ENCODE measurements at regions not wholly inside any gene's neighbourhood (a gene's known extent, or its start where the extent isn't known, plus 50 kb on each side); places are given as distances from the start of the nearest gene placed in this dataset.
"Not testable (repeated sequence)": the region's sequence is repeated elsewhere in the genome, so short reads cannot be mapped to it uniquely, and the experiment has no call there.

DNA sequence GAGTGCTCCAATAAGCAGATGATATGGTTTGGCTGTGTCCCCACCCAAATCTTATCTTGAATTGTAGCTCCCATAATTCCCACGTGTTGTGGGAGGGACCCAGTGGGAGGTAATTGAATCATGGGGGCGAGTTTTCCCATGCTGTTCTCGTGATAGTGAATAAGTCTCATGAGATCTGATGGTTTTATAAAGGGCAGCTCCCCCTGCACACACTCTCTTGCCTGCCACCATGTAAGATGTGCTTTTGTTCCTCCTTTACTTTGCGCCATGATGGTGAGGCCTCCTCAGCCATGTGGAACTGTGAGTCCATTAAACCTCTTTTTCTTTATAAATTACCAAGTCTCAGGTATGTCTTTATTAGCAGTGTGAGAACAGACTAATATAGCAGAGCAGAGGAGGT lies 142.5 kb downstream of the ADSS2 start:
- H3K36me3 Mint-ChIP-seq (ENCODE audit: low read depth); H3K4me3 Mint-ChIP-seq; H3K27me3 Mint-ChIP-seq (ENCODE audit: insufficient read depth); intact Hi-C loops (cut with micrococcal nuclease); H3K4me1 Mint-ChIP-seq (ENCODE audit: low read depth); DNase-seq (ENCODE audit: low spot score); H3K27ac Mint-ChIP-seq: not testable (repeated sequence)
- peaks cover 11% of the 10 kb centered on the region for H3K9me3 Mint-ChIP-seq

DNA sequence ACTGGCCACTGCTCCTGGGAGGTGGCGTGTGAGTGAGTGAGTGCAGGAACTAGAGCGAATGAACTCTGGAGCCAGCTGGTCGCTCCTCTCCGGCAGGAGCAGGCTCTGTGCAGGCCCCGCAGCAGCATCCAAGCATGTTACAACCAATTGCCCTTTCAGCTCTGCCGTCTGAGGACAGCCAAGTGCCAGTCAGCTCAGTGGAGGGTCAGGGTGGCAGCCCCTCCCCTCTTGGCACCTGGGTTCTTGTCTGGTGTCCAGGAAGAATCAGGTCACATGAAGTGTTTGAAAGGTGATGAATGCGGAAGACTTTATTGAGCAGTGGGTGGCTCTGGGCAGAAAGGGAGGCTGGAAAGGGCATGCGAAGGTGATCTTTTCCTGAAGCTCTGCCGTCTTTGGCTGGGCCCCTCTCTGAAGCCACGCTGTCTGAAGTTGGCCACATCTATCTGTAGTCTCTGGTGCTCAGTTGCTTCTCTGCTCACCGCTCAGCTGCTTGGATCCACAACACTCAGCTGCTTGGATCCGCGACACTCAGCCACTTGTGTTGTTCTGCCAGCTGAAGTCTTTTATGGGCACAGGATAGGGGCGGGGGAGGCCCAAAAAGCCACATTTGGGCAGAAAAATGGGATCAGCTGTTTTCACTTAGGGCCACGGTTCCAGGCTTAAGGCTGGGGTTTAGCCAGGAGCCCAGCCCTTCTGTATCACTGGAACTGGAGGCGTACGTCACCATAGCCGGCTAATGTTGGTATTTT lies 139.8 kb downstream of the ADSS2 start:
- Mint-ChIP-seq H3K27me3 (ENCODE audit: insufficient read depth) (peaks cover 5% of the 10 kb centered on the region), H3K27ac (no peak overlapping the region), H3K4me1 (ENCODE audit: low read depth) (no peaks in the 10 kb centered on the region), H3K36me3 (ENCODE audit: low read depth) (peaks cover 8% of the 10 kb centered on the region), H3K9me3 (peaks cover 9% of the 10 kb centered on the region), H3K4me3 (no peak overlapping the region)
- no peak for DNase-seq (ENCODE audit: low spot score)
- intact Hi-C loops (cut with micrococcal nuclease): no loop called here

DNA sequence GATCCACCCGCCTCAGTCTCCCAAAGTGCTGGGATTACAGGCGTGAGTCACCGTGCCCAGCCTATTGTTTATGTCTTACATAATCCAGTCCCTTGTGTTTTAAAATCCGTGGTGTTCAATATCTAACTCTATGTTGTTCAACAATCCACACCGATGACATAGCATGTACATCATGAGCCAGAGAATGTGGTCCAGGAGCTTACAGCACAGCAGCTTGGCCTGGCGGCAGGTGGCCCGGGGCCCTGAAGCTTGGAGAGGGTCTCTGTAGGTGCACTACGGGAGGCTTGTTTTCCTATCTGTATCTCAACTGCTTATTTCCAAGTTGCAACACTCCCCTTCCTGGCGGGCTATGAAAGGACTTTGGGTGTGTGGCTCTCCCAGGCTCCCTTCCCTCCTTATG lies 138.4 kb downstream of the ADSS2 start:
- intact Hi-C loops (cut with micrococcal nuclease): no loop called here
- H3K4me3 Mint-ChIP-seq: no peak overlapping the region
- DNase-seq (ENCODE audit: low spot score): no peak
- peaks cover under 1% of the 10 kb centered on the region for H3K4me1 Mint-ChIP-seq (ENCODE audit: low read depth)
- H3K27me3 Mint-ChIP-seq (ENCODE audit: insufficient read depth): peaks cover 3% of the 10 kb centered on the region
- H3K9me3 Mint-ChIP-seq: peaks cover 4% of the 10 kb centered on the region
- H3K36me3 Mint-ChIP-seq (ENCODE audit: low read depth): peaks cover 8% of the 10 kb centered on the region
- no peak overlapping the region for H3K27ac Mint-ChIP-seq

DNA sequence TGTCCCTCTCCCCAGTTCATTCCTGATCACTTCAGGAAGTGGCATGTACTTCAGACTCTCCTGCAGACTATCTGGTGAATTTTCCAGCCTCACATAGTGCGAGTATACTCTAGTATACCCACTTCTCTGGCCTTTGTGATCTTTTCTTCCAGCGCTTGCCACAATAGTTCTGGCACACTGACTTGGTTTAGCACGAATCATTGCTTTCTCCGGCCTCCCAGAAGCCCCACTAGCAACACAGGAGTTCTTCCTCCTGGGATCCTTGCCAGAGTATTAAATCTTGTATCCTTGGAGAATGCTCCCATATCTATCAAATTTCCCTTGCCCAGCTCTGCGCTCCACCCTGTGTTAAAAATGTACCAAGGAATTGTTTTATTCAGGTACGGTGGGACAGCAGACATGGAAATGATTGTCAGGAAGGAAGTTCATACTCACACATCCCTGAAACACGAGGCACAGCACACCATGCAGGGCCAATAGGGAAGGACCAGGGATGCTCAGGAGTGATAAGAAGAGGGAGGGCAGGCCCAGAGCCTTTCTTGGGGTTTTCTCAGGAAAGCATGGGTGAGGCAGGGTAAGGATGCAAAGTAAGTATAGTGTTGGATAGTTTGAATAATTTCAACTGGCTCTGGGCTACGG lies 136.7 kb downstream of the ADSS2 start:
- H3K9me3 Mint-ChIP-seq: peaks cover 4% of the 10 kb centered on the region
- H3K4me3 Mint-ChIP-seq: no peak overlapping the region
- no peak overlapping the region for H3K27ac Mint-ChIP-seq

DNA sequence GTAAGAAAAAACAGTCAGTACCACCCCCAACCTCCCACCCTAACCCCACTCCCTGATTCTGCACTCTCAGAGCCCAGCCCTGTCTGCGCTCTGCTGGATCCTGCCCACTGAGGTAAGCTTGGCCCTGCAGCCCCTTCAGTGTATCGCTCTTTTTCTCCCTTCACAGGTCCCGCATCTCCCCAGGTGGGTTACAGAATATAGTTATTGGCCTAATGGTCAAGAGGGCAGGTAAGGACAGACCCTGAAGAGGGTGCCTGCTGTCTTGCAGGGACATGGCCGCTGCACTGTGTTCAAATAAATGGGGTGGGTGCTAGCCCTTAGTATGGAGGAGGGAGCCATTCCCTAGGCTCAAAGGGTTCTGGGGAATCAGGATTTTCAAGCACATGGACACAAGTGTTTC lies 135.7 kb downstream of the ADSS2 start:
- Mint-ChIP-seq H3K36me3 (ENCODE audit: low read depth) (peaks cover 5% of the 10 kb centered on the region), H3K4me3 (no peak overlapping the region), H3K27ac (no peak overlapping the region), H3K27me3 (ENCODE audit: insufficient read depth) (peaks cover 3% of the 10 kb centered on the region), H3K9me3 (peaks cover 3% of the 10 kb centered on the region), H3K4me1 (ENCODE audit: low read depth) (peaks cover 22% of the 10 kb centered on the region)
- DNase-seq (ENCODE audit: low spot score): no peak
- intact Hi-C loops (cut with micrococcal nuclease): no loop called here

More for the DNA sequence above, 136.7 kb downstream of the ADSS2 start:
- peaks cover 17% of the 10 kb centered on the region for H3K4me1 Mint-ChIP-seq (ENCODE audit: low read depth)
- intact Hi-C loops (cut with micrococcal nuclease): no loop called here
- H3K36me3 Mint-ChIP-seq (ENCODE audit: low read depth): peaks cover 7% of the 10 kb centered on the region
- DNase-seq (ENCODE audit: low spot score): no peak
- H3K27me3 Mint-ChIP-seq (ENCODE audit: insufficient read depth): peaks cover 3% of the 10 kb centered on the region

DNA sequence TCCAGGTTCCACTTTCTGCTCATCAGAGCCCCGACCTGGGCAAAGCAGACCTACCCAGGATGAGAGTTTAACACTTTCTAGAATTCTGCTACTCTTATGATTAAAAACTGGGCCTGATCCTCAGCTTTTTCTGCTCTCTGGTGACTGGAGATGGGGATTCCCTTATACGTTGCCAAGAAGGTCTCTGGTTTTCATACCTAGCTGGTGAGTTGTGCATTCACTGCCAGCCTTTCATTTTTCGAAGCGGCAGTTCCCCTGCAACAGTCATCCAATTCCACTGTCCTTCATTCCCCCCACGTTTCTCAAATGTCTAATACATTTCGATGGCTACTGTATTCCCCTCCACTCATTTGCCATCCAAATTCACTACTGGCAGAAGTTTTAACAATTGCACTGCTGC lies 135.3 kb downstream of the ADSS2 start:
- Mint-ChIP-seq H3K36me3 (ENCODE audit: low read depth) (peaks cover 3% of the 10 kb centered on the region), H3K27me3 (ENCODE audit: insufficient read depth) (peaks cover 1% of the 10 kb centered on the region), H3K4me1 (ENCODE audit: low read depth) (peaks cover 23% of the 10 kb centered on the region), H3K27ac (no peak overlapping the region), H3K9me3 (no peaks in the 10 kb centered on the region), H3K4me3 (no peak overlapping the region)
- intact Hi-C loops (cut with micrococcal nuclease): no loop called here
- no peak for DNase-seq (ENCODE audit: low spot score)

DNA sequence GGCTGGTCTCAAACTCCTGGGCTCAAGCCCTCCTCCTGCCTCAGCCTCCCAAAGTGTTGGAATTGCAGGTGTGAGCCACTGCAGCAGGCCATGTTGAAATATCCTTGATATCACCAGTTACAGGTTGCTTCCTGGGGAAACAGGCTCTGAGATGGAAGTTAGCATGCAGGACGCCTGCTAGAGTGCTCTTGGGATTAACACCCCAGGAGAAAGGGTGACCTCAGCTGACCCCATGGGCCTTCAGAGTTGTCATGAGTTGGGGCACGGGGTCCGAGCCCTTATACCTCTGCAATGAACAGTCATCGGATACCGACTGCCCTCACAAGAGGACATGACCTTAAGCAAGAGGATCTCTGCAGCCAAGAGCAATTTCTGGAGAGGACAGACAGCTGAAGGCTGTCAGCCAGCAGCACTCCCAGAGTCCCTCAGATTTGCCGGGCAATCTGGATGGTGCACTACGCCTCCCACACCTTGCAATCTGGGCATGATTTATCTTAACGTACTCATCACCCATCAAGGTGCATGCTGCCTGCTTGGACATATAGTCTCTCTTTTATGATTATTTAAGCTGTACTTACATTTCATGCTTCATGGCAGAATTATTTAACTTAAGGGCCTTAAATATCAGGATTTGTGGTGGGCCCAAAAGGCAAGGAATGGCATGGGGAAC lies 134.6 kb downstream of the ADSS2 start:
- Mint-ChIP-seq H3K36me3 (ENCODE audit: low read depth) (peaks cover 2% of the 10 kb centered on the region), H3K27ac (no peak overlapping the region), H3K4me3 (no peak overlapping the region), H3K4me1 (ENCODE audit: low read depth) (peaks cover 30% of the 10 kb centered on the region), H3K27me3 (ENCODE audit: insufficient read depth) (peaks cover 1% of the 10 kb centered on the region), H3K9me3 (no peaks in the 10 kb centered on the region)
- intact Hi-C loops (cut with micrococcal nuclease): no loop called here
- DNase-seq (ENCODE audit: low spot score): no peak

DNA sequence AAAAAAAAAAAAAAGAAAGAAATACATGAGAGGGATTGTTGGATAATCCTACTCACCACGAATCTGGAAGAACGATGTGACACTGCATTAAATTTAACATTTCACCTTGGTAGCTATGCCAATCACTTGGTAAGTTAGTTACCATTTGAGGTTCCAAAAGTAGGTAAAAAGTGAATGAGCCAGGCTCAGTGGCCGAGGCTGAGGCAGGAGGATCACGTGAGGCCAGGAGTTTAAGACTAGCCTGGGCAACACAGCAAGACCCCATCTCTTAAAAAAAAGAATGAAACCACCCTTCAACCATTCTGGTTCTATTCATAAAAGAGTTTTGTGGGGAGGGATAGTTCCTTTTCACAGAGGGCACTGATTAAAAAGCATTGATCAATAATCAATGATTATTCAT lies 133.6 kb downstream of the ADSS2 start:
- intact Hi-C loops (cut with micrococcal nuclease): loop anchor here (2.0 kb wide), 5 partner anchors 281 to 901 kb away; partner anchors contain the start of gene HNRNPU
- Mint-ChIP-seq H3K4me1 (ENCODE audit: low read depth) (peaks cover 40% of the 10 kb centered on the region), H3K9me3 (peaks cover 4% of the 10 kb centered on the region), H3K27me3 (ENCODE audit: insufficient read depth) (peaks cover 1% of the 10 kb centered on the region), H3K27ac (peak overlapping the region; percentile 62), H3K36me3 (ENCODE audit: low read depth) (peaks cover 6% of the 10 kb centered on the region), H3K4me3 (no peak overlapping the region)
- no peak for DNase-seq (ENCODE audit: low spot score)

DNA sequence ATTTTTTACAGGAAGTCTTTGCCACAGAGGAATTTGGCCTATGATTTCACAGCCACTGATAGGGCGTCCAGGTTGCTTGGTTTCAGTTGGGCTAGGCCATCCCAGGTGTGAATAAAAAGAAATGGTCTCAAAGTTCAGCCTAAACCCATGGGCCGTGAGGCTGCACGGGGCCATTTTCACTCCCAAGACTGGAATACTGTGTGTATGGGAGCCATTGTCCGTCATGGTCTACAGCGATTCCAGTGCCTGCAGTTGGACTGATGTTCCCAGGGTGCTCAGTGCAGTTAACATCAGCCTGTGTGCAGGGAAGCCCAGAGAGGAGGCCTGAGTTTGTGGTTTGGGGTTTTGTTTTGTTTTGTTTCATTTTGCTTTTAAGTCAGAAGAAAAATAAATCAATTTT lies 133.2 kb downstream of the ADSS2 start:
- H3K4me1 Mint-ChIP-seq (ENCODE audit: low read depth): peaks cover 44% of the 10 kb centered on the region
- H3K27me3 Mint-ChIP-seq (ENCODE audit: insufficient read depth): peaks cover 1% of the 10 kb centered on the region
- H3K4me3 Mint-ChIP-seq: no peak overlapping the region
- peak overlapping the region; percentile 62 for H3K27ac Mint-ChIP-seq
- peaks cover 4% of the 10 kb centered on the region for H3K9me3 Mint-ChIP-seq
- intact Hi-C loops (cut with micrococcal nuclease): loop anchor here (2.0 kb wide), 5 partner anchors 280 to 902 kb away; partner anchors contain the start of gene HNRNPU
- DNase-seq (ENCODE audit: low spot score): no peak
- H3K36me3 Mint-ChIP-seq (ENCODE audit: low read depth): peaks cover 6% of the 10 kb centered on the region

DNA sequence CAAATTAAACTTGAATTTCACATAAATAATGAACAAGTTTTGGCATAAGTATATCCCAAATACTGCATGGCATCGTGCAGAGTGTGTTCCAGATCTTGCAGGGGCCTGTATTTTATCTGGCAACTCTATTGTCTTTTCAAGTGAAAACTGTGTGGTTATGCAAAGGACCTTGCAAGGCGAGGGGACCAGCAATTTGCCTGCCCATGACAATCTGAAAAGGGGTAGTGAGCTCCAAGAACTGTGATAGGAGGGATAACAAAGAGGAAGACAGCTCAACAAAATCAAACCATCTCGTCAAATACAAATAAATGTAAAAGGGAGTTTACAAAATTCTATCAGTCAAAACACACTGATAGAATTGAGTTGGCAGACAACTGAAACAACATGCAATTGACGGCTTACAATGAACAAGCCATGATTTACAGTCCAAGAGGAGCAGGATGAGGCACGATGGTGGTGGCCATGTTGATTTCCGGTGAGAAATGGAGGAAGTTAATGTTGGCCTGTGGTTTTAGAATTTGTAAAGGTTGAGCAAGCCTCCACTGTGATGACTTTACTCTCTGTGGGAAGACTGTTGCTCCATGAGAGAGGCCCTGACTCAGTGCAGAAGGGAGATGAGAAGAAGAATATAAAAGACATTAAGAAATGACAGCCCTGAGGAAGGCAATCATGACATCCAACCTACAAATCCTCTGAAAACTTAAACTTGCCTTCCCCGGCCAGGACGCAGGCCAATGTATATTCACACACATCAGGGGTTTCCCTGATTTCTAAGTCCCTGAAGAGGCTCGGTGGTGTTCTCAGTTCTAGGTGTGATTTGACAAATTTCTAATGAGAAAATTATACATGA lies 132.2 kb downstream of the ADSS2 start:
- intact Hi-C loops (cut with micrococcal nuclease): loop anchor here (1.0 to 10.0 kb wide), 12 partner anchors 20 to 1064 kb away; partner anchors contain the start of genes CEP170, COX20 and HNRNPU
- H3K9me3 Mint-ChIP-seq: peaks cover 4% of the 10 kb centered on the region
- peak overlapping the region; percentile 62 for H3K4me3 Mint-ChIP-seq
- peaks cover 1% of the 10 kb centered on the region for H3K27me3 Mint-ChIP-seq (ENCODE audit: insufficient read depth)
- DNase-seq (ENCODE audit: low spot score): peak; percentile 59
- H3K36me3 Mint-ChIP-seq (ENCODE audit: low read depth): peaks cover 6% of the 10 kb centered on the region
- H3K27ac Mint-ChIP-seq: peak overlapping the region; percentile 89
- peaks cover 54% of the 10 kb centered on the region for H3K4me1 Mint-ChIP-seq (ENCODE audit: low read depth)

DNA sequence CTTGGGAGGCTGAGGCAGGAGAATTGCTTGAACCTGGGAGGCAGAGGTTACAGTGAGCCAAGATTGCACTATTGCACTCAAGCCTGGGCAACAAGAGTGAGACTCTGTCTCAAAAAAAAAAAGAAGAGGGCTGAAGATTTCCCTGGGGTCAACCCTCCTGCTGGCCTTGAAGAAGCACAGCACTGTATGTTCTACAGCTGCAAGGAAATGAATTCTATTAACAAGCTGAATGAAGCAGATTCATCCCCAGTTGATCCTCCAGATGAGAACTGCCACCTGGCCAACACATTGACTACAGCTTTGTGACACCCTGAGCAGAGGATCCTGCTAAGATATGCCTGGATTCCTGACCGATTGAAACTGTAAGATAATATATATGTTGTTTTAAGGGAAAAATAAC lies 129.5 kb downstream of the ADSS2 start:
- Mint-ChIP-seq H3K4me3 (no peak overlapping the region), H3K4me1 (ENCODE audit: low read depth) (peaks cover 79% of the 10 kb centered on the region), H3K27ac (peak overlapping the region; percentile 93), H3K27me3 (ENCODE audit: insufficient read depth) (no peaks in the 10 kb centered on the region), H3K9me3 (peaks cover 4% of the 10 kb centered on the region), H3K36me3 (ENCODE audit: low read depth) (peaks cover 10% of the 10 kb centered on the region)
- intact Hi-C loops (cut with micrococcal nuclease): loop anchor here (2.0 to 10.0 kb wide), 4 partner anchors 273 to 725 kb away; partner anchors contain the start of gene COX20
- DNase-seq (ENCODE audit: low spot score): no peak

DNA sequence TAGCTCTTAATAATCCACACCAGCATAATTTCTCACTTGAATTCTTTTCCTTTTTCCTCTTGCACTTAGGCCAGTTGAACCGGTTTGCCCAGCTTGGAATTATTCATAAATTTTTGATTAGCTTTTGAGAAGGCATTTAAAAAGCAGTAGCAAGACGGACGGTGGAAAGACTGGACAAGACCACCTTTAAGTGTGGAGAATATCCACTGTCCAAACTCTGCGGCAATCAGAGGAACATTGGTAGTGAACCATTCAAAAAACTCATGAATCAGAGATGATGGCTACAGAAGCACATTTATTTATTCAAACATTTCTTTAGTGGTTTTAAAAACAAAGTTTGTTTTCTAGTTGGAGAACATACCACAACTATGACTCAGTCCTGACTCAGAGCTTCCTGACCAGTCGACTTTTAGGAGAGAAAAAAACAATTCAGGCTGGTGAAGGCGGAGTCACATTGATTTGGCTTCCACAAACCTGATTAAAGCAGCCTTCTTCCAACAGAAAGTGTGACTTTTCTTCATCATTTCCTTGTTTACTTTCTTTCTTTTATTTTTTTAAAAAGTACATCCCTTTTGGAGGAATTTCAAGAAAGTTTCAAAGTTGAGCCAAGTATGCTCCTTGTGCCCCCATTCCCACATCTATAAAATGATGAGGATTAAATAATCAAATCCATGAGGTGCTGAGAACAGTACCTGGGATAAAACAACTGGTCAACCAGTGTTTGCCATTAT lies 128.8 kb downstream of the ADSS2 start:
- H3K9me3 Mint-ChIP-seq: peaks cover 5% of the 10 kb centered on the region
- peak overlapping the region; percentile 93 for H3K27ac Mint-ChIP-seq
- intact Hi-C loops (cut with micrococcal nuclease): loop anchor here (1.0 to 10.0 kb wide), 8 partner anchors 24 to 726 kb away; partner anchors contain the start of gene COX20
- DNase-seq (ENCODE audit: low spot score): peak; percentile 64
- H3K4me3 Mint-ChIP-seq: peak overlapping the region; percentile 68
- peaks cover 12% of the 10 kb centered on the region for H3K36me3 Mint-ChIP-seq (ENCODE audit: low read depth)
- peaks cover 79% of the 10 kb centered on the region for H3K4me1 Mint-ChIP-seq (ENCODE audit: low read depth)
- H3K27me3 Mint-ChIP-seq (ENCODE audit: insufficient read depth): no peaks in the 10 kb centered on the region
